Esophagus squamous epithelium (tissue), 5 donors: ENCODE measurements at regions not wholly inside any gene's neighbourhood (a gene's known extent, or its start where the extent isn't known, plus 50 kb on each side); places are given as distances from the start of the nearest gene placed in this dataset.

ENCODE experiments used
- DNase-seq: peaks from one replicate; lab custom pipeline; 2025; lab: John Stamatoyannopoulos, UW
- H3K27ac ChIP-seq, 4 donors: fragments of 200-600 bp; sonication (generic); one replicate each; pipeline ENCODE4 v1.5.1; 2016 to 2019; ENCODE audit warnings: mild to moderate bottlenecking in 1 of 4
- H3K27me3 ChIP-seq, 4 donors: fragments of 200-600 bp; sonication (generic); 1 replicate in 3 of 4; 2 replicates in 1 of 4; pipeline versions ENCODE4 v1.5.1 to v1.6.0; 2017 to 2021; ENCODE audit warnings: antibody characterized with exemption in 1 of 4
- H3K36me3 ChIP-seq, 3 donors: fragments of 200-600 bp; sonication (generic); one replicate each; pipeline ENCODE4 v1.5.1; 2016 to 2019
- H3K4me1 ChIP-seq, 3 donors: fragments of 200-600 bp; sonication (generic); one replicate each; pipeline ENCODE4 v1.5.1; 2017 to 2019
- H3K4me3 ChIP-seq, 4 donors: fragments of 200-600 bp; sonication (generic); 1 replicate in 3 of 4; 2 replicates in 1 of 4; pipeline ENCODE4 v1.5.1; 2016 to 2019; ENCODE audit warnings: mild to moderate bottlenecking in 2 of 4, moderate library complexity in 1 of 4
- H3K9me3 ChIP-seq, 3 donors: fragments of 200-600 bp; sonication (generic); one replicate each; pipeline ENCODE4 v1.5.1; 2016 to 2019
- POLR2A ChIP-seq, 4 donors: fragments of 450-650 bp; IDR thresholded peaks; one replicate each; pipeline ENCODE4 v1.6.1; 2017; ENCODE audit warnings: antibody characterized with exemption in 4 of 4, mild to moderate bottlenecking in 4 of 4, moderate library complexity in 3 of 4
- WGBS, 2 donors: methylation state at CpG; one replicate each; pipeline ENCODE4 v1.1.5; 2018; 5-methylcytosine and 5-hydroxymethylcytosine counted together
- intact Hi-C: fragments of 100-400 bp; cut with DNase I; formaldehyde crosslinking; loops from one replicate; pipeline ENCODE4 v1.15.0; 2022
- TF ChIP-seq, protein P1 (sequence below), 6 experiments: fragments of 450-650 bp in 4 of 6; fragments of 200-600 bp in 2 of 6; sonication (generic) in 2 of 6; IDR thresholded peaks; one replicate each; pipeline ENCODE4 v1.5.1; 2016 to 2019; ENCODE audit warnings: antibody characterized with exemption in 6 of 6, mild to moderate bottlenecking in 4 of 6, moderate library complexity in 4 of 6
- donor health status: DM: yes; HTN: yes; CAD: no.

DNA sequence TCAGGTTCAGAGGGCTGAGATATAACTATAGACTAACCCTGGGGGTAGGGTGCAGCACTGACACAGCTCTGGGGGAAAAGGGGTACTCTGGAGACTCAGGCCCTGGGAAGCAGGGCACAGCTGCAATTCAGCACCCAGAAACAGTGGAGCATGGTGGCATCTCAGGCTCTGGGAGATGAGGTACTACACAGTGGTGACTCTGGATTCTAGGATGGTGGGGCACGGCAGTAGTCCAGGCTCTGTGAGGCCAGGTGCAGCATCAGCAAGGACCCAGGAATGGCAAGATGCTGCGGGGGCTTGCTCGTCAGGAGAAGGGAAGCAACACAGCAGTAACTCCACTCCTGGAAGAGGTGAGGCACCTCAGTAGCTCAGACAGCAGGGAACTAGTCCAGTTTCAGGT lies 271.5 kb upstream of the MOCS1 start:
- no peaks in the 10 kb centered on the region for H3K27me3 ChIP-seq
- 81 to 100% methylated on average over 2 of the region's 3 CpGs for WGBS, 2 donors
- H3K9me3 ChIP-seq, result peaks cover 0 to 15% (median 4%) of the 10 kb centered on the region in 3 donors
- peaks cover 0 to 6% (median 0%) of the 10 kb centered on the region in 3 donors for H3K4me1 ChIP-seq
- no peak for DNase-seq
- no peak overlapping the region for H3K4me3 ChIP-seq
- TF ChIP-seq POLR2A (IDR thresholded peaks at IDR 0.05), result no peak
- TF ChIP-seq, protein P1, sequence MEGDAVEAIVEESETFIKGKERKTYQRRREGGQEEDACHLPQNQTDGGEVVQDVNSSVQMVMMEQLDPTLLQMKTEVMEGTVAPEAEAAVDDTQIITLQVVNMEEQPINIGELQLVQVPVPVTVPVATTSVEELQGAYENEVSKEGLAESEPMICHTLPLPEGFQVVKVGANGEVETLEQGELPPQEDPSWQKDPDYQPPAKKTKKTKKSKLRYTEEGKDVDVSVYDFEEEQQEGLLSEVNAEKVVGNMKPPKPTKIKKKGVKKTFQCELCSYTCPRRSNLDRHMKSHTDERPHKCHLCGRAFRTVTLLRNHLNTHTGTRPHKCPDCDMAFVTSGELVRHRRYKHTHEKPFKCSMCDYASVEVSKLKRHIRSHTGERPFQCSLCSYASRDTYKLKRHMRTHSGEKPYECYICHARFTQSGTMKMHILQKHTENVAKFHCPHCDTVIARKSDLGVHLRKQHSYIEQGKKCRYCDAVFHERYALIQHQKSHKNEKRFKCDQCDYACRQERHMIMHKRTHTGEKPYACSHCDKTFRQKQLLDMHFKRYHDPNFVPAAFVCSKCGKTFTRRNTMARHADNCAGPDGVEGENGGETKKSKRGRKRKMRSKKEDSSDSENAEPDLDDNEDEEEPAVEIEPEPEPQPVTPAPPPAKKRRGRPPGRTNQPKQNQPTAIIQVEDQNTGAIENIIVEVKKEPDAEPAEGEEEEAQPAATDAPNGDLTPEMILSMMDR (IDR thresholded peaks at IDR 0.05), result no peak
- no peaks in the 10 kb centered on the region for H3K36me3 ChIP-seq
- no peak overlapping the region for H3K27ac ChIP-seq
- intact Hi-C loops, result no loop called here

DNA sequence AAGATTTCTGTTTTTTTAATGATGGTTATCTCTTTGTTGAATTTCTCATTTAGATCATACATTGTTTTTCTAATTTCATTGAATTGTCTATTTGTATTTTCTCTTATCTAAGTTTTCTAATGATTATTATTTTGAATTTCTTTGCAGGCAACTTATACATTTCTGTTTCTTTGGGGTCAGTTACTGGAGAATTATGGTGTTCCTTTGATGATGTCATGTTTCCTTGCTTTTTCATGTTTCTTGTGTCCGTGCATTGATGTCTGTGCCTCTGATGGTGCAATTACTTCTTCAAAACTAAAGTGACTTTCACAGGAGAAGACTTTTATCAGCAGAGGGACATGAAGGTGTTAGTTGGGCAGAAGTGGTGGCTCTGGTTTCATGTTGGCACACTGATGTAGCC lies 270.7 kb upstream of the MOCS1 start:
- no peak for DNase-seq
- 82 to 85% methylated on average over 1 of the region's 1 CpG for WGBS, 2 donors
- Histone ChIP-seq H3K27me3 (no peaks in the 10 kb centered on the region), H3K4me3 (no peak overlapping the region), H3K36me3 (no peaks in the 10 kb centered on the region), H3K4me1 (peaks cover 0 to 6% (median 0%) of the 10 kb centered on the region in 3 donors), H3K9me3 (peaks cover 0 to 22% (median 4%) of the 10 kb centered on the region in 3 donors), H3K27ac (no peak overlapping the region)
- intact Hi-C loops, result no loop called here
- TF ChIP-seq, protein P1 (IDR thresholded peaks at IDR 0.05), result no peak
- no peak for TF ChIP-seq POLR2A (IDR thresholded peaks at IDR 0.05)

DNA sequence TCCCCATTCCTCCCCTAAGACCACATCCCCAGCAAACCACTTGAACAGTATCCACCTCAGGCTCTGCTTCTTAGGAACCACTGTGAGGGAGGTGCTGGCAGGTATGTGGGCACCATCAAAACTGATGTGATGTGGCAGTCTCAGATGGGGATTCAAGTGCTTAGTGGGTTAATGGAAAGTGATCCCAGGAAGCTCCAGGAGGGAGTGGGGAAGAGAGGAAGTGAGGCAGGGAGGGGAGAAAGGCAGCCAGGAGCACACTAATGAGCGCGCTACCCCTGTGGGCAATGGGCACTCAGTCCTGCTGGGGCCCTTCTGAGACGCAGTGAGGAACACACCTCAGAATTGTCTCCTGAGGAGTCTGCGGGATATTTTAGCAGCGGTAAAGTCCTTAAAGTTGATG lies 263.1 kb upstream of the MOCS1 start:
- H3K4me3 ChIP-seq, result no peak overlapping the region
- no peaks in the 10 kb centered on the region for H3K27me3 ChIP-seq
- intact Hi-C loops, result no loop called here
- TF ChIP-seq, protein P1 (IDR thresholded peaks at IDR 0.05), result no peak
- TF ChIP-seq POLR2A (IDR thresholded peaks at IDR 0.05), result no peak
- no peaks in the 10 kb centered on the region for H3K4me1 ChIP-seq
- no peaks in the 10 kb centered on the region for H3K36me3 ChIP-seq
- peaks cover 0 to 16% (median 0%) of the 10 kb centered on the region in 3 donors for H3K9me3 ChIP-seq
- 83 to 94% methylated on average over 5 of the region's 5 CpGs for WGBS, 2 donors
- H3K27ac ChIP-seq, result no peak overlapping the region
- DNase-seq, result no peak

DNA sequence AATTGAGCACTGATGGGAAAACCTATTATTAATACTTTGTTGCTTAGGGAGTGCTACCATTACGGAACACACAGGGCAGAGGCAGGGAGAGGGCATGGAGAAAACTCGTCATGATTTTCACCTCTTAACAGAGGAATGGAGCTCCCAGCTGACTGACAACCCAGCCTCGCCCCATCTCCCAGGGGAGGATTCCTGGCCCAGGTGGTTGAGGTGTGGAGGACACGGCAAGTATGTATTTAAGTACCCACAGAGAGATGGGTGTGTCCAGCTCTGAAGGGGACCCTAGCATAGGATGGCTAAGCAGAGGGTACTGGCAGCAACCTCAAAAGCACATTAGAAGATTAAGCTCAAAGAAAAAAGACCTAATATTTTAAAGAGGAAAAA lies 261.9 kb upstream of the MOCS1 start:
- intact Hi-C loops, result no loop called here
- no peak for DNase-seq
- H3K36me3 ChIP-seq, result no peaks in the 10 kb centered on the region
- no peak overlapping the region for H3K4me3 ChIP-seq
- 63 to 79% methylated on average over 4 of the region's 4 CpGs for WGBS, 2 donors
- H3K27me3 ChIP-seq, result no peaks in the 10 kb centered on the region
- no peak overlapping the region for H3K27ac ChIP-seq
- no peaks in the 10 kb centered on the region for H3K4me1 ChIP-seq
- H3K9me3 ChIP-seq, result peaks cover 0 to 10% (median 0%) of the 10 kb centered on the region in 3 donors
- TF ChIP-seq, protein P1 (IDR thresholded peaks at IDR 0.05), result no peak
- no peak for TF ChIP-seq POLR2A (IDR thresholded peaks at IDR 0.05)

DNA sequence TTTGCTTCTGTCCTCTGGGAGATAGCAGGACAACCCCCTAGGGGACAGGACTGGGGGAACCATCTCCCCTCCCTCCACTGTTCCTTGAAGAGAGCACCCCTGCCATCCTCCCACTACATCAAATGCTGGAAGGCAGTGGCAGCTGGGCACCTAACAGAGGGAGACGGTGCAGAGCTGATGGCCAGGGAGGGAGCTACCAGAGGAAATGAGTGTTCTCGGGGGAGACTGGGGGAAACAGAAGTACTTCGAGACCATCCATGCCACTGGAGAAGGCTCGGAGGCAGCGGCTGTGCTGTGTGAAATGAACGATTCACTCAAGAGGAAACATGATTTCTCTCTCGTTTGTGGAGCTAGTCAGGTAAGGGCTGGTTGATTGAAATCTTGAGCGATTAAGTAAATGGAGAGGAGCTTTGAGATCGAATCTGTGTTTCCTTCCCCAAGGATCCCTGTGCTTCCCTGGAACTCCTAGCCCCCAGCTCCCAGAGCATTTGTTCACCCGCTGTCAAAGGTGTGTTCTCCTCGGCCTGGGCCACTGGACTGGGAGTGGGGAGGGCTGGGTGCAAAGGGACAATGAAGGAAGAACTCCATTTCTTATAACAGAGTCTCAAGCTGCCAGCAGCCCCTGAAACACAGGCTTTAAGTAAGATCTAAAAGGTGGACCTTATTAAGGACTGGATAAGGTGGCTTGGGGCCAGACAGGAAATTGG lies 261.3 kb upstream of the MOCS1 start:
- no peaks in the 10 kb centered on the region for H3K36me3 ChIP-seq
- intact Hi-C loops, result no loop called here
- DNase-seq, result no peak
- H3K4me3 ChIP-seq, result no peak overlapping the region
- H3K9me3 ChIP-seq, result peaks cover 0 to 5% (median 0%) of the 10 kb centered on the region in 3 donors
- H3K27ac ChIP-seq, result no peak overlapping the region
- H3K4me1 ChIP-seq, result no peaks in the 10 kb centered on the region
- no peak for TF ChIP-seq POLR2A (IDR thresholded peaks at IDR 0.05)
- TF ChIP-seq, protein P1 (IDR thresholded peaks at IDR 0.05), result no peak
- WGBS, 2 donors, result 83 to 88% methylated on average over 10 to 11 of the region's 11 CpGs
- no peaks in the 10 kb centered on the region for H3K27me3 ChIP-seq
